ENCODE measurements at regions not wholly inside any gene's neighbourhood (a gene's known extent, or its start where the extent isn't known, plus 50 kb on each side); places are given as distances from the start of the nearest gene placed in this dataset.

- Histone ChIP-seq H3K4me2 (no peak overlapping the region), H3K27ac (no peak overlapping the region), H3K9me3 (ENCODE audit: low read depth) (no peaks in the 10 kb centered on the region), H3K9me2 (replicated peaks; ENCODE audit: insufficient read depth) (no peaks in the 10 kb centered on the region), H3K36me3 (replicated peaks; ENCODE audit: insufficient read depth, low read depth) (no peaks in the 10 kb centered on the region), H4K20me1 (ENCODE audit: insufficient read depth, poor library complexity, severe bottlenecking) (no peaks in the 10 kb centered on the region), H3K4me3 (no peak overlapping the region), H2AFZ (no peak overlapping the region), H3K27me3 (peaks cover 2% of the 10 kb centered on the region), H3K79me2 (no peaks in the 10 kb centered on the region), H3K4me1 (ENCODE audit: insufficient read depth) (no peaks in the 10 kb centered on the region)
- TF ChIP-seq CTCF (IDR thresholded peaks at IDR 0.05; ENCODE audit: poor library complexity) (no peak), EZH2phosphoT487 (IDR thresholded peaks at IDR 0.05; ENCODE audit: low read depth, severe bottlenecking, unreplicated experiment) (no peak), EZH2 (IDR thresholded peaks at IDR 0.05; ENCODE audit: borderline replicate concordance) (no peak)
- WGBS (ENCODE audit: low lambda C conversion rate, missing lambda C conversion rate): 68% methylated on average over 5 of the region's 5 CpGs
- no peak for DNase-seq (ENCODE audit: low spot score)
Observed at GRCh38 chr16:73909529-73910035, 387.0 kb upstream of the PSMD7 start.

GRCh38 chr16:73891129-73891542, 405.5 kb upstream of the PSMD7 start:
- TF ChIP-seq EZH2 (IDR thresholded peaks at IDR 0.05; ENCODE audit: borderline replicate concordance) (no peak), CTCF (IDR thresholded peaks at IDR 0.05; ENCODE audit: poor library complexity) (no peak), EZH2phosphoT487 (IDR thresholded peaks at IDR 0.05; ENCODE audit: low read depth, severe bottlenecking, unreplicated experiment) (no peak)
- peak; percentile 55 for DNase-seq (ENCODE audit: low spot score)
- Histone ChIP-seq H3K4me2 (peak overlapping the region; percentile 81), H3K27me3 (peaks cover 12% of the 10 kb centered on the region), H3K4me1 (ENCODE audit: insufficient read depth) (peaks cover 12% of the 10 kb centered on the region), H3K9me2 (replicated peaks; ENCODE audit: insufficient read depth) (no peaks in the 10 kb centered on the region), H3K79me2 (no peaks in the 10 kb centered on the region), H3K27ac (no peak overlapping the region), H4K20me1 (ENCODE audit: insufficient read depth, poor library complexity, severe bottlenecking) (no peaks in the 10 kb centered on the region), H3K9me3 (ENCODE audit: low read depth) (no peaks in the 10 kb centered on the region), H2AFZ (peak overlapping the region; percentile 66), H3K36me3 (replicated peaks; ENCODE audit: insufficient read depth, low read depth) (no peaks in the 10 kb centered on the region), H3K4me3 (peak overlapping the region; percentile 15)
- WGBS (ENCODE audit: low lambda C conversion rate, missing lambda C conversion rate): 3% methylated on average over 7 of the region's 7 CpGs

GRCh38 chr16:73890186-73891128, 406.2 kb upstream of the PSMD7 start:
- Histone ChIP-seq H3K4me1 (ENCODE audit: insufficient read depth) (peaks cover 12% of the 10 kb centered on the region), H3K27me3 (peaks cover 12% of the 10 kb centered on the region), H3K36me3 (replicated peaks; ENCODE audit: insufficient read depth, low read depth) (no peaks in the 10 kb centered on the region), H3K27ac (no peak overlapping the region), H3K79me2 (no peaks in the 10 kb centered on the region), H4K20me1 (ENCODE audit: insufficient read depth, poor library complexity, severe bottlenecking) (no peaks in the 10 kb centered on the region), H3K4me2 (peak overlapping the region; percentile 81), H3K4me3 (no peak overlapping the region), H3K9me3 (ENCODE audit: low read depth) (no peaks in the 10 kb centered on the region), H2AFZ (no peak overlapping the region), H3K9me2 (replicated peaks; ENCODE audit: insufficient read depth) (no peaks in the 10 kb centered on the region)
- 36% methylated on average over 23 of the region's 23 CpGs for WGBS (ENCODE audit: low lambda C conversion rate, missing lambda C conversion rate)
- no peak for DNase-seq (ENCODE audit: low spot score)
- no peak for TF ChIP-seq CTCF (IDR thresholded peaks at IDR 0.05; ENCODE audit: poor library complexity)
- no peak for TF ChIP-seq EZH2 (IDR thresholded peaks at IDR 0.05; ENCODE audit: borderline replicate concordance)
- no peak for TF ChIP-seq EZH2phosphoT487 (IDR thresholded peaks at IDR 0.05; ENCODE audit: low read depth, severe bottlenecking, unreplicated experiment)
